H7 (cell line): ENCODE measurements at regions not wholly inside any gene's neighbourhood (a gene's known extent, or its start where the extent isn't known, plus 50 kb on each side); places are given as distances from the start of the nearest gene placed in this dataset.

Source experiments
- DNase-seq: peaks from one replicate; pipeline ENCODE4 v3.0.0; 2012
- H3K27me3 ChIP-seq: 2 replicates; pipeline ENCODE4 v1.6.0; 2011; ENCODE audit warnings: mild to moderate bottlenecking, low read length; ENCODE audit not compliant: control insufficient read depth, insufficient read depth
- H3K36me3 ChIP-seq: replicated peaks from 2 replicates; pipeline ENCODE4 v1.5.1; 2011; ENCODE audit warnings: low read length; ENCODE audit not compliant: control insufficient read depth, insufficient read depth
- H3K4me3 ChIP-seq: 2 replicates; pipeline ENCODE4 v1.5.1; 2011; ENCODE audit warnings: low read depth, mild to moderate bottlenecking, control low read depth, low read length, moderate library complexity; ENCODE audit not compliant: insufficient read depth

GRCh38 chr13:78193846-78194245 is 275.2 kb upstream of the EDNRB start:
- no peaks in the 10 kb centered on the region for H3K36me3 ChIP-seq
- no peak overlapping the region for H3K4me3 ChIP-seq
- no peak for DNase-seq
- no peaks in the 10 kb centered on the region for H3K27me3 ChIP-seq

- Histone ChIP-seq H3K4me3 (no peak overlapping the region), H3K27me3 (no peaks in the 10 kb centered on the region), H3K36me3 (no peaks in the 10 kb centered on the region)
- no peak for DNase-seq
Observed at GRCh38 chr13:78192716-78193115, 274.1 kb upstream of the EDNRB start.

- DNase-seq = no peak
- no peaks in the 10 kb centered on the region for H3K27me3 ChIP-seq
- H3K36me3 ChIP-seq = no peaks in the 10 kb centered on the region
- no peak overlapping the region for H3K4me3 ChIP-seq
Observed at GRCh38 chr13:78190296-78190695, 271.7 kb upstream of the EDNRB start.

GRCh38 chr13:78187781-78188180 is 269.1 kb upstream of the EDNRB start:
- H3K4me3 ChIP-seq = no peak overlapping the region
- DNase-seq = no peak
- no peaks in the 10 kb centered on the region for H3K27me3 ChIP-seq
- H3K36me3 ChIP-seq = no peaks in the 10 kb centered on the region

GRCh38 chr13:78185700-78186099 is 267.1 kb upstream of the EDNRB start:
- Histone ChIP-seq H3K36me3 (no peaks in the 10 kb centered on the region), H3K4me3 (no peak overlapping the region), H3K27me3 (no peaks in the 10 kb centered on the region)
- no peak for DNase-seq

- no peaks in the 10 kb centered on the region for H3K36me3 ChIP-seq
- no peaks in the 10 kb centered on the region for H3K27me3 ChIP-seq
- H3K4me3 ChIP-seq = no peak overlapping the region
- DNase-seq = no peak
Observed at GRCh38 chr13:78183732-78184131, 265.1 kb upstream of the EDNRB start.

- Histone ChIP-seq H3K27me3 (no peaks in the 10 kb centered on the region), H3K36me3 (no peaks in the 10 kb centered on the region), H3K4me3 (no peak overlapping the region)
- no peak for DNase-seq
Observed at GRCh38 chr13:78182813-78183212, 264.2 kb upstream of the EDNRB start.

GRCh38 chr13:78177306-78177705 is 258.7 kb upstream of the EDNRB start:
- Histone ChIP-seq H3K27me3 (no peaks in the 10 kb centered on the region), H3K36me3 (no peaks in the 10 kb centered on the region), H3K4me3 (no peak overlapping the region)
- DNase-seq = no peak

GRCh38 chr13:78176880-78177279 is 258.2 kb upstream of the EDNRB start:
- no peaks in the 10 kb centered on the region for H3K36me3 ChIP-seq
- H3K27me3 ChIP-seq = no peaks in the 10 kb centered on the region
- H3K4me3 ChIP-seq = no peak overlapping the region
- DNase-seq = no peak

- Histone ChIP-seq H3K36me3 (no peaks in the 10 kb centered on the region), H3K27me3 (no peaks in the 10 kb centered on the region), H3K4me3 (no peak overlapping the region)
- no peak for DNase-seq
Observed at GRCh38 chr13:78169386-78169785, 250.8 kb upstream of the EDNRB start.

- no peaks in the 10 kb centered on the region for H3K36me3 ChIP-seq
- no peak for DNase-seq
- no peak overlapping the region for H3K4me3 ChIP-seq
- H3K27me3 ChIP-seq = no peaks in the 10 kb centered on the region
Observed at GRCh38 chr13:78168981-78169380, 250.3 kb upstream of the EDNRB start.

GRCh38 chr13:78161266-78161665 is 242.6 kb upstream of the EDNRB start:
- no peak overlapping the region for H3K4me3 ChIP-seq
- DNase-seq = no peak
- H3K36me3 ChIP-seq = no peaks in the 10 kb centered on the region
- H3K27me3 ChIP-seq = no peaks in the 10 kb centered on the region

- H3K36me3 ChIP-seq = no peaks in the 10 kb centered on the region
- no peak for DNase-seq
- H3K27me3 ChIP-seq = no peaks in the 10 kb centered on the region
Observed at GRCh38 chr13:78160793-78161192, 242.2 kb upstream of the EDNRB start.

GRCh38 chr13:78152415-78152814 is 233.8 kb upstream of the EDNRB start:
- no peak overlapping the region for H3K4me3 ChIP-seq
- H3K36me3 ChIP-seq = no peaks in the 10 kb centered on the region
- no peaks in the 10 kb centered on the region for H3K27me3 ChIP-seq
- no peak for DNase-seq

More at GRCh38 chr13:78160793-78161192, 242.2 kb upstream of the EDNRB start:
- H3K4me3 ChIP-seq = no peak overlapping the region

GRCh38 chr13:78147905-78148304 is 229.3 kb upstream of the EDNRB start:
- H3K36me3 ChIP-seq = no peaks in the 10 kb centered on the region
- no peaks in the 10 kb centered on the region for H3K27me3 ChIP-seq
- DNase-seq = no peak
- H3K4me3 ChIP-seq = no peak overlapping the region

GRCh38 chr13:78145276-78145675 is 226.6 kb upstream of the EDNRB start:
- no peak overlapping the region for H3K4me3 ChIP-seq
- DNase-seq = no peak
- no peaks in the 10 kb centered on the region for H3K27me3 ChIP-seq
- no peaks in the 10 kb centered on the region for H3K36me3 ChIP-seq
